GM21786 (cell line): ENCODE measurements at regions not wholly inside any gene's neighbourhood (a gene's known extent, or its start where the extent isn't known, plus 50 kb on each side); places are given as distances from the start of the nearest gene placed in this dataset.
"Not testable (repeated sequence)": the region's sequence is repeated elsewhere in the genome, so short reads cannot be mapped to it uniquely, and the experiment has no call there.

Experiments
- ATAC-seq: cut with Tn5 transposase; IDR thresholded peaks from one replicate; pipeline ENCODE4 v1.9.1; 2021; ENCODE audit not compliant: unreplicated experiment

- no peak for ATAC-seq
These were observed 485.6 kb upstream of the SOX9 start for GRCh38 chr17:71635187-71635586.

GRCh38 chr17:71636644-71637043 is 484.2 kb upstream of the SOX9 start:
- no peak for ATAC-seq

GRCh38 chr17:71638668-71639067 is 482.2 kb upstream of the SOX9 start:
- no peak for ATAC-seq

- ATAC-seq, result no peak
These were observed 481.0 kb upstream of the SOX9 start for GRCh38 chr17:71639865-71640264.

- not testable (repeated sequence) for ATAC-seq
These were observed 473.9 kb upstream of the SOX9 start for GRCh38 chr17:71646890-71647289.

GRCh38 chr17:71648342-71648741 is 472.5 kb upstream of the SOX9 start:
- not testable (repeated sequence) for ATAC-seq

- ATAC-seq, result no peak
These were observed 470.9 kb upstream of the SOX9 start for GRCh38 chr17:71649941-71650350.

GRCh38 chr17:71655542-71655941 is 465.3 kb upstream of the SOX9 start:
- ATAC-seq, result no peak

- ATAC-seq, result no peak
These were observed 463.6 kb upstream of the SOX9 start for GRCh38 chr17:71656964-71657858.

- no peak for ATAC-seq
These were observed 461.8 kb upstream of the SOX9 start for GRCh38 chr17:71658996-71659395.

GRCh38 chr17:71664861-71665260 is 456.0 kb upstream of the SOX9 start:
- ATAC-seq, result no peak

- no peak for ATAC-seq
These were observed 454.8 kb upstream of the SOX9 start for GRCh38 chr17:71666047-71666446.

- no peak for ATAC-seq
These were observed 453.2 kb upstream of the SOX9 start for GRCh38 chr17:71667661-71668060.

- no peak for ATAC-seq
These were observed 452.0 kb upstream of the SOX9 start for GRCh38 chr17:71668807-71669206.

- no peak for ATAC-seq
These were observed 443.4 kb upstream of the SOX9 start for GRCh38 chr17:71677439-71677838.

GRCh38 chr17:71679832-71680231 is 441.0 kb upstream of the SOX9 start:
- no peak for ATAC-seq

GRCh38 chr17:71681427-71682173 is 439.2 kb upstream of the SOX9 start:
- ATAC-seq, result no peak

GRCh38 chr17:71682174-71682494 is 438.7 kb upstream of the SOX9 start:
- no peak for ATAC-seq

- no peak for ATAC-seq
These were observed 431.0 kb upstream of the SOX9 start for GRCh38 chr17:71689782-71690181.

- ATAC-seq, result no peak
These were observed 420.9 kb upstream of the SOX9 start for GRCh38 chr17:71699907-71700306.

GRCh38 chr17:71703701-71704100 is 417.1 kb upstream of the SOX9 start:
- no peak for ATAC-seq

GRCh38 chr17:71709271-71709890 is 411.4 kb upstream of the SOX9 start:
- no peak for ATAC-seq
